Activated T-cell treated with anti-CD3 and anti-CD28 coated beads, Interleukin-2, amount 50 U/mL, for 72 hours (primary cell): ENCODE measurements at regions not wholly inside any gene's neighbourhood (a gene's known extent, or its start where the extent isn't known, plus 50 kb on each side); places are given as distances from the start of the nearest gene placed in this dataset.

Source experiments
- ATAC-seq, 2 donors: fragments of 150-1000 bp; cut with Tn5 transposase; replicated peaks in 1 of 2; 2 replicates each; pipeline ENCODE4 v1.10.0; 2021; ENCODE audit warnings: moderate library complexity in 2 of 2, mild to moderate bottlenecking in 1 of 2
- DNase-seq, 2 donors: peaks; one replicate each; pipeline ENCODE4 v3.0.0; 2021 to 2022; ENCODE audit warnings: mixed read lengths in 1 of 2
- H3K27ac Mint-ChIP-seq: one replicate; pipeline ENCODE4 v1.8.0; 2022; ENCODE audit warnings: mild to moderate bottlenecking, moderate library complexity, mixed read lengths
- H3K27me3 Mint-ChIP-seq: one replicate; pipeline ENCODE4 v1.8.0; 2022; ENCODE audit warnings: low read depth, mixed read lengths
- H3K36me3 Mint-ChIP-seq, 2 donors: one replicate each; pipeline ENCODE4 v1.8.0; 2022; ENCODE audit warnings: mixed read lengths in 2 of 2, mild to moderate bottlenecking in 1 of 2; ENCODE audit not compliant: insufficient read depth in 2 of 2
- H3K4me1 Mint-ChIP-seq: one replicate; pipeline ENCODE4 v1.8.0; 2022; ENCODE audit warnings: low read depth, mixed read lengths
- H3K4me3 Mint-ChIP-seq, 2 donors: one replicate each; pipeline ENCODE4 v1.8.0; 2022; ENCODE audit warnings: mild to moderate bottlenecking in 2 of 2, mixed read lengths in 2 of 2, moderate library complexity in 2 of 2
- H3K9me3 Mint-ChIP-seq, 2 donors: one replicate each; pipeline ENCODE4 v1.8.0; 2022; ENCODE audit warnings: mixed read lengths in 2 of 2

GRCh38 chr1:82875170-82875569, 1074.4 kb downstream of the ADGRL2 start:
- Mint-ChIP-seq H3K27me3 (no peaks in the 10 kb centered on the region), H3K9me3 (no peaks in the 10 kb centered on the region), H3K36me3 (no peaks in the 10 kb centered on the region), H3K4me1 (no peaks in the 10 kb centered on the region), H3K4me3 (no peak overlapping the region), H3K27ac (no peak overlapping the region)
- DNase-seq (no peak), ATAC-seq (no peak)

GRCh38 chr1:82874041-82874440, 1073.3 kb downstream of the ADGRL2 start:
- Mint-ChIP-seq H3K27ac (no peak overlapping the region), H3K4me1 (no peaks in the 10 kb centered on the region), H3K27me3 (no peaks in the 10 kb centered on the region), H3K36me3 (no peaks in the 10 kb centered on the region), H3K9me3 (no peaks in the 10 kb centered on the region), H3K4me3 (no peak overlapping the region)
- ATAC-seq (no peak), DNase-seq (no peak)

- H3K4me3 Mint-ChIP-seq = no peak overlapping the region
- no peak overlapping the region for H3K27ac Mint-ChIP-seq
- no peak for DNase-seq
- ATAC-seq = no peak
- H3K4me1 Mint-ChIP-seq = no peaks in the 10 kb centered on the region
- no peaks in the 10 kb centered on the region for H3K36me3 Mint-ChIP-seq
- no peaks in the 10 kb centered on the region for H3K9me3 Mint-ChIP-seq
- H3K27me3 Mint-ChIP-seq = no peaks in the 10 kb centered on the region
Measured at GRCh38 chr1:82870332-82870731, 1069.6 kb downstream of the ADGRL2 start.

GRCh38 chr1:82867781-82868180, 1067.0 kb downstream of the ADGRL2 start:
- H3K27me3 Mint-ChIP-seq = no peaks in the 10 kb centered on the region
- H3K9me3 Mint-ChIP-seq = no peaks in the 10 kb centered on the region
- DNase-seq (no peak), ATAC-seq (no peak)
- no peaks in the 10 kb centered on the region for H3K4me1 Mint-ChIP-seq
- no peak overlapping the region for H3K4me3 Mint-ChIP-seq
- no peaks in the 10 kb centered on the region for H3K36me3 Mint-ChIP-seq
- H3K27ac Mint-ChIP-seq = no peak overlapping the region

GRCh38 chr1:82861749-82862148, 1061.0 kb downstream of the ADGRL2 start:
- H3K4me3 Mint-ChIP-seq = no peak overlapping the region
- ATAC-seq (no peak), DNase-seq (no peak)
- H3K4me1 Mint-ChIP-seq = no peaks in the 10 kb centered on the region
- H3K27ac Mint-ChIP-seq = no peak overlapping the region
- H3K36me3 Mint-ChIP-seq = no peaks in the 10 kb centered on the region
- H3K9me3 Mint-ChIP-seq = no peaks in the 10 kb centered on the region
- no peaks in the 10 kb centered on the region for H3K27me3 Mint-ChIP-seq

- H3K4me3 Mint-ChIP-seq = no peak overlapping the region
- H3K36me3 Mint-ChIP-seq = no peaks in the 10 kb centered on the region
- H3K27ac Mint-ChIP-seq = no peak overlapping the region
- peaks cover 0 to 2% of the 10 kb centered on the region in 2 donors for H3K9me3 Mint-ChIP-seq
- ATAC-seq (no peak), DNase-seq (no peak)
- H3K27me3 Mint-ChIP-seq = no peaks in the 10 kb centered on the region
- no peaks in the 10 kb centered on the region for H3K4me1 Mint-ChIP-seq
Measured at GRCh38 chr1:82858031-82858430, 1057.3 kb downstream of the ADGRL2 start.

- Mint-ChIP-seq H3K36me3 (no peaks in the 10 kb centered on the region), H3K4me1 (no peaks in the 10 kb centered on the region), H3K27ac (no peak overlapping the region), H3K4me3 (no peak overlapping the region), H3K27me3 (no peaks in the 10 kb centered on the region), H3K9me3 (peaks cover 0 to 3% of the 10 kb centered on the region in 2 donors)
- DNase-seq = no peak
- ATAC-seq = no peak
Measured at GRCh38 chr1:82849460-82849859, 1048.7 kb downstream of the ADGRL2 start.

- ATAC-seq (no peak), DNase-seq (no peak)
- Mint-ChIP-seq H3K36me3 (no peaks in the 10 kb centered on the region), H3K4me3 (no peak overlapping the region), H3K27me3 (no peaks in the 10 kb centered on the region), H3K4me1 (no peaks in the 10 kb centered on the region), H3K9me3 (peaks cover 0 to 3% of the 10 kb centered on the region in 2 donors), H3K27ac (no peak overlapping the region)
Measured at GRCh38 chr1:82848043-82848442, 1047.3 kb downstream of the ADGRL2 start.

- no peak overlapping the region for H3K4me3 Mint-ChIP-seq
- H3K9me3 Mint-ChIP-seq = no peaks in the 10 kb centered on the region
- no peaks in the 10 kb centered on the region for H3K36me3 Mint-ChIP-seq
- DNase-seq (no peak), ATAC-seq (no peak)
- no peak overlapping the region for H3K27ac Mint-ChIP-seq
- no peaks in the 10 kb centered on the region for H3K27me3 Mint-ChIP-seq
- no peaks in the 10 kb centered on the region for H3K4me1 Mint-ChIP-seq
Measured at GRCh38 chr1:82845866-82846265, 1045.1 kb downstream of the ADGRL2 start.

- no peaks in the 10 kb centered on the region for H3K27me3 Mint-ChIP-seq
- H3K36me3 Mint-ChIP-seq = no peaks in the 10 kb centered on the region
- no peak overlapping the region for H3K4me3 Mint-ChIP-seq
- ATAC-seq (no peak), DNase-seq (no peak)
- no peak overlapping the region for H3K27ac Mint-ChIP-seq
- no peaks in the 10 kb centered on the region for H3K4me1 Mint-ChIP-seq
- H3K9me3 Mint-ChIP-seq = no peaks in the 10 kb centered on the region
Measured at GRCh38 chr1:82844911-82845827, 1044.4 kb downstream of the ADGRL2 start.

GRCh38 chr1:82844447-82844846, 1043.7 kb downstream of the ADGRL2 start:
- no peaks in the 10 kb centered on the region for H3K27me3 Mint-ChIP-seq
- no peaks in the 10 kb centered on the region for H3K36me3 Mint-ChIP-seq
- no peak overlapping the region for H3K4me3 Mint-ChIP-seq
- H3K9me3 Mint-ChIP-seq = no peaks in the 10 kb centered on the region
- no peak for ATAC-seq
- no peaks in the 10 kb centered on the region for H3K4me1 Mint-ChIP-seq
- no peak for DNase-seq
- H3K27ac Mint-ChIP-seq = no peak overlapping the region

- Mint-ChIP-seq H3K9me3 (no peaks in the 10 kb centered on the region), H3K27ac (no peak overlapping the region), H3K4me3 (no peak overlapping the region), H3K36me3 (no peaks in the 10 kb centered on the region), H3K27me3 (no peaks in the 10 kb centered on the region), H3K4me1 (no peaks in the 10 kb centered on the region)
- ATAC-seq (no peak), DNase-seq (no peak)
Measured at GRCh38 chr1:82843876-82844275, 1043.1 kb downstream of the ADGRL2 start.

- no peaks in the 10 kb centered on the region for H3K9me3 Mint-ChIP-seq
- H3K4me3 Mint-ChIP-seq = no peak overlapping the region
- no peaks in the 10 kb centered on the region for H3K36me3 Mint-ChIP-seq
- H3K27ac Mint-ChIP-seq = no peak overlapping the region
- H3K4me1 Mint-ChIP-seq = no peaks in the 10 kb centered on the region
- H3K27me3 Mint-ChIP-seq = no peaks in the 10 kb centered on the region
- ATAC-seq (no peak), DNase-seq (no peak)
Measured at GRCh38 chr1:82840192-82840591, 1039.5 kb downstream of the ADGRL2 start.
